SK-N-SH (cell line): ENCODE measurements at regions not wholly inside any gene's neighbourhood (a gene's known extent, or its start where the extent isn't known, plus 50 kb on each side); places are given as distances from the start of the nearest gene placed in this dataset.

Source experiments
- CTCF ChIA-PET: fragments of 300-600, 350-600 bp; formaldehyde crosslinking; extraction: SDS; loops from one replicate; lab custom pipeline; 2021; lab: Yijun Ruan, JAX
- POLR2A ChIA-PET: fragments of 350-600 bp; sonication (Branson Sonifier 250); formaldehyde crosslinking; extraction: SDS; loops from one replicate; lab custom pipeline; 2020; ENCODE audit warnings: antibody characterized with exemption, inconsistent platforms; lab: Yijun Ruan, JAX
- DNase-seq: peaks from one replicate; pipeline ENCODE4 v3.0.0; 2012
- H2AFZ ChIP-seq: fragments of 200-600 bp; sonication (generic); 2 replicates; pipeline ENCODE4 v1.8.1; 2016; ENCODE audit warnings: antibody characterized with exemption, mild to moderate bottlenecking, low read depth
- H3F3A ChIP-seq: fragments of 200-600 bp; sonication (generic); replicated peaks from 2 replicates; pipeline ENCODE3; 2016; ENCODE audit warnings: antibody characterized with exemption, mild to moderate bottlenecking; ENCODE audit not compliant: insufficient read depth
- H3K27ac ChIP-seq, 2 experiments: fragments of 200-500 bp in 1 of 2; fragments of 200-600 bp in 1 of 2; sonication (Bioruptor generic) in 1 of 2; sonication (generic), shearing (Covaris generic) in 1 of 2; 2 replicates each; pipeline versions ENCODE4 v1.5.1 to v1.6.1; 2014 to 2016; ENCODE audit warnings: low read depth in 2 of 2, inconsistent platforms in 1 of 2, low read length in 1 of 2, mild to moderate bottlenecking in 1 of 2, mixed read lengths in 1 of 2
- H3K27me3 ChIP-seq: fragments of 200-600 bp; sonication (generic), shearing (Covaris generic); 2 replicates; pipeline ENCODE4 v1.6.1; 2016; ENCODE audit warnings: mixed run types; ENCODE audit not compliant: insufficient read depth
- H3K36me3 ChIP-seq, 2 experiments: fragments of 200-500 bp in 1 of 2; fragments of 200-600 bp in 1 of 2; sonication (Bioruptor generic) in 1 of 2; sonication (generic) in 1 of 2; replicated peaks in 1 of 2; 2 replicates each; pipeline versions ENCODE3 to v1.5.1; 2014 to 2016; ENCODE audit warnings: low read length in 1 of 2, mild to moderate bottlenecking in 1 of 2; ENCODE audit not compliant: insufficient read depth in 2 of 2, control insufficient read depth in 1 of 2
- H3K4me1 ChIP-seq, 2 experiments: fragments of 200-500 bp in 1 of 2; fragments of 200-600 bp in 1 of 2; sonication (Bioruptor generic) in 1 of 2; sonication (generic), shearing (Covaris generic) in 1 of 2; 2 replicates each; pipeline versions ENCODE4 v1.5.1 to v1.6.1; 2014 to 2016; ENCODE audit warnings: low read depth in 1 of 2, low read length in 1 of 2, mixed run types in 1 of 2; ENCODE audit not compliant: insufficient read depth in 2 of 2, control insufficient read depth in 1 of 2
- H3K4me2 ChIP-seq: fragments of 200-600 bp; sonication (generic), shearing (Covaris generic); 2 replicates; pipeline ENCODE4 v1.6.1; 2017; ENCODE audit warnings: mixed run types
- H3K4me3 ChIP-seq, 2 experiments: fragments of 200-500 bp in 1 of 2; fragments of 200-600 bp in 1 of 2; sonication (Bioruptor generic) in 1 of 2; sonication (generic), shearing (Covaris generic) in 1 of 2; 2 replicates each; pipeline versions ENCODE4 v1.5.1 to v1.8.1; 2014 to 2016; ENCODE audit warnings: low read depth in 2 of 2, inconsistent platforms in 1 of 2, low read length in 1 of 2, mild to moderate bottlenecking in 1 of 2, mixed read lengths in 1 of 2, moderate library complexity in 1 of 2
- H3K79me2 ChIP-seq: fragments of 200-600 bp; sonication (generic); 2 replicates; pipeline ENCODE4 v1.8.1; 2017; ENCODE audit warnings: mild to moderate bottlenecking; ENCODE audit not compliant: insufficient read depth
- H3K9ac ChIP-seq: fragments of 200-600 bp; sonication (generic); 2 replicates; pipeline ENCODE4 v1.6.1; 2017; ENCODE audit warnings: mixed run types
- H3K9me2 ChIP-seq: fragments of 200-600 bp; sonication (generic); 2 replicates; pipeline ENCODE4 v1.6.1; 2017; ENCODE audit warnings: mixed run types
- H3K9me3 ChIP-seq: fragments of 200-600 bp; sonication (generic); 2 replicates; pipeline ENCODE4 v1.6.1; 2017; ENCODE audit warnings: mixed run types, mild to moderate bottlenecking, moderate library complexity
- H4K20me1 ChIP-seq: fragments of 200-600 bp; sonication (generic); 2 replicates; pipeline ENCODE4 v1.6.1; 2017; ENCODE audit warnings: mild to moderate bottlenecking, mixed run types; ENCODE audit not compliant: insufficient read depth
- CHD2 ChIP-seq: fragments of 150-350 bp; IDR thresholded peaks from 2 replicates; pipeline ENCODE4 v1.6.1; 2018; ENCODE audit warnings: low read length; ENCODE audit not compliant: partially characterized antibody
- EP300 ChIP-seq, 2 experiments: IDR thresholded peaks; 2 replicates each; pipeline versions ENCODE4 v1.4.0 to v1.6.1; 2012; ENCODE audit warnings: borderline replicate concordance in 1 of 2, low read depth in 1 of 2, low read length in 1 of 2
- EZH2phosphoT487 ChIP-seq: fragments of 200-600 bp; sonication (generic); IDR thresholded peaks from 2 replicates; pipeline ENCODE4 v1.6.1; 2017; ENCODE audit warnings: low read depth, mixed run types, mild to moderate bottlenecking, antibody characterized with exemption, moderate library complexity, borderline replicate concordance
- FOXJ3 ChIP-seq: sonication (generic); formaldehyde crosslinking; IDR thresholded peaks from 2 replicates; pipeline ENCODE4 v1.5.1; 2020; ENCODE audit warnings: mild to moderate bottlenecking, missing genetic modification reagents
- FOXM1 ChIP-seq: IDR thresholded peaks from 2 replicates; pipeline ENCODE4 v1.4.0; 2012; ENCODE audit warnings: low read depth, mild to moderate bottlenecking
- MAX ChIP-seq: IDR thresholded peaks from 2 replicates; pipeline ENCODE4 v1.4.0; 2012; ENCODE audit warnings: low read depth
- PBX3 ChIP-seq: IDR thresholded peaks from 2 replicates; pipeline ENCODE4; 2012
- POLR2AphosphoS5 ChIP-seq: IDR thresholded peaks from 2 replicates; pipeline ENCODE4 v1.6.1; 2012; ENCODE audit warnings: low read depth, low read length
- REST ChIP-seq: IDR thresholded peaks from 2 replicates; pipeline ENCODE4 v1.6.1; 2012; ENCODE audit warnings: mild to moderate bottlenecking, low read depth, low read length, moderate library complexity
- RFX5 ChIP-seq: IDR thresholded peaks from 2 replicates; pipeline ENCODE4 v1.6.1; 2012; ENCODE audit warnings: mild to moderate bottlenecking, improper control_type of control experiment, low read length
- SIN3A ChIP-seq: IDR thresholded peaks from 2 replicates; pipeline ENCODE4 v1.6.1; 2012; ENCODE audit warnings: low read depth, mild to moderate bottlenecking, low read length, moderate library complexity, borderline replicate concordance
- TAF1 ChIP-seq: IDR thresholded peaks from 2 replicates; pipeline ENCODE4 v1.6.1; 2012; ENCODE audit warnings: low read depth, mild to moderate bottlenecking, low read length, moderate library complexity, borderline replicate concordance
- TEAD4 ChIP-seq: IDR thresholded peaks from 2 replicates; pipeline ENCODE4 v1.4.0; 2012; ENCODE audit warnings: mild to moderate bottlenecking, borderline replicate concordance; ENCODE audit not compliant: insufficient read depth
- USF1 ChIP-seq: IDR thresholded peaks from 2 replicates; pipeline ENCODE4 v1.4.0; 2012; ENCODE audit warnings: low read depth, borderline replicate concordance
- USF2 ChIP-seq: fragments of 150-350 bp; IDR thresholded peaks from 2 replicates; pipeline ENCODE4 v1.6.1; 2017; ENCODE audit warnings: antibody characterized with exemption, low read length, low read depth, borderline replicate concordance
- YY1 ChIP-seq: IDR thresholded peaks from 2 replicates; pipeline ENCODE4 v1.4.0; 2012; ENCODE audit warnings: low read depth, mild to moderate bottlenecking
- WGBS: methylation state at CpG from one replicate; pipeline ENCODE4 v1.1.6; 2017; ENCODE audit warnings: low lambda C conversion rate; 5-methylcytosine and 5-hydroxymethylcytosine counted together

- TF ChIP-seq REST = no peak
- TF ChIP-seq PBX3 = no peak
- TF ChIP-seq EP300 (IDR thresholded peaks at IDR 0.05; ENCODE audit: borderline replicate concordance in 1 of 2, low read depth in 1 of 2, low read length in 1 of 2) = no peak
- TF ChIP-seq TAF1 = no peak
- TF ChIP-seq MAX = no peak
- TF ChIP-seq USF2 = no peak
These were observed 1815.0 kb downstream of the MRPL39 start (continued) for GRCh38 chr21:23792300-23792699.

GRCh38 chr21:23789864-23790263, 1817.4 kb downstream of the MRPL39 start:
- Histone ChIP-seq H4K20me1 (no peaks in the 10 kb centered on the region), H3K27ac (no peak overlapping the region), H3F3A (no peaks in the 10 kb centered on the region), H3K4me3 (no peak overlapping the region), H2AFZ (no peak overlapping the region), H3K79me2 (no peaks in the 10 kb centered on the region), H3K4me2 (no peak overlapping the region), H3K27me3 (no peaks in the 10 kb centered on the region), H3K9me3 (no peaks in the 10 kb centered on the region), H3K4me1 (no peaks in the 10 kb centered on the region), H3K36me3 (no peaks in the 10 kb centered on the region), H3K9me2 (no peaks in the 10 kb centered on the region), H3K9ac (no peak overlapping the region)
- ChIA-PET POLR2A (no interaction called here), CTCF (interaction anchor here (0.7 kb wide), 1 partner anchor 9 kb away, joined by 3 read pairs; no protein-coding TSS in a partner anchor)
- no peak for TF ChIP-seq FOXJ3
- TF ChIP-seq USF1 = no peak
- no peak for TF ChIP-seq YY1
- no peak for TF ChIP-seq USF2
- no peak for TF ChIP-seq TEAD4
- TF ChIP-seq EZH2phosphoT487 = no peak
- no peak for TF ChIP-seq POLR2AphosphoS5
- no peak for TF ChIP-seq CHD2
- no peak for TF ChIP-seq RFX5
- TF ChIP-seq SIN3A = no peak
- no peak for TF ChIP-seq FOXM1
- DNase-seq = no peak
- 17% methylated on average over 1 of the region's 1 CpG for WGBS
